ENCODE measurements at regions not wholly inside any gene's neighbourhood (a gene's known extent, or its start where the extent isn't known, plus 50 kb on each side); places are given as distances from the start of the nearest gene placed in this dataset.

GRCh38 chr6:163768905-163769304 is 354.4 kb downstream of the QKI start:
- TF ChIP-seq, protein P1, sequence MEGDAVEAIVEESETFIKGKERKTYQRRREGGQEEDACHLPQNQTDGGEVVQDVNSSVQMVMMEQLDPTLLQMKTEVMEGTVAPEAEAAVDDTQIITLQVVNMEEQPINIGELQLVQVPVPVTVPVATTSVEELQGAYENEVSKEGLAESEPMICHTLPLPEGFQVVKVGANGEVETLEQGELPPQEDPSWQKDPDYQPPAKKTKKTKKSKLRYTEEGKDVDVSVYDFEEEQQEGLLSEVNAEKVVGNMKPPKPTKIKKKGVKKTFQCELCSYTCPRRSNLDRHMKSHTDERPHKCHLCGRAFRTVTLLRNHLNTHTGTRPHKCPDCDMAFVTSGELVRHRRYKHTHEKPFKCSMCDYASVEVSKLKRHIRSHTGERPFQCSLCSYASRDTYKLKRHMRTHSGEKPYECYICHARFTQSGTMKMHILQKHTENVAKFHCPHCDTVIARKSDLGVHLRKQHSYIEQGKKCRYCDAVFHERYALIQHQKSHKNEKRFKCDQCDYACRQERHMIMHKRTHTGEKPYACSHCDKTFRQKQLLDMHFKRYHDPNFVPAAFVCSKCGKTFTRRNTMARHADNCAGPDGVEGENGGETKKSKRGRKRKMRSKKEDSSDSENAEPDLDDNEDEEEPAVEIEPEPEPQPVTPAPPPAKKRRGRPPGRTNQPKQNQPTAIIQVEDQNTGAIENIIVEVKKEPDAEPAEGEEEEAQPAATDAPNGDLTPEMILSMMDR (IDR thresholded peaks at IDR 0.05): no peak
- no peak for TF ChIP-seq POLR2A (IDR thresholded peaks at IDR 0.05)
